Endothelial cell of hepatic sinusoid (primary cell): ENCODE measurements at regions not wholly inside any gene's neighbourhood (a gene's known extent, or its start where the extent isn't known, plus 50 kb on each side); places are given as distances from the start of the nearest gene placed in this dataset.
"Not testable (repeated sequence)": the region's sequence is repeated elsewhere in the genome, so short reads cannot be mapped to it uniquely, and the experiment has no call there.

Source experiments
- in situ Hi-C: cut with HindIII; loops from 2 replicates; pipeline ENCODE4 v1.10.0; 2017; ENCODE audit warnings: low sequenced_read_pairs

DNA sequence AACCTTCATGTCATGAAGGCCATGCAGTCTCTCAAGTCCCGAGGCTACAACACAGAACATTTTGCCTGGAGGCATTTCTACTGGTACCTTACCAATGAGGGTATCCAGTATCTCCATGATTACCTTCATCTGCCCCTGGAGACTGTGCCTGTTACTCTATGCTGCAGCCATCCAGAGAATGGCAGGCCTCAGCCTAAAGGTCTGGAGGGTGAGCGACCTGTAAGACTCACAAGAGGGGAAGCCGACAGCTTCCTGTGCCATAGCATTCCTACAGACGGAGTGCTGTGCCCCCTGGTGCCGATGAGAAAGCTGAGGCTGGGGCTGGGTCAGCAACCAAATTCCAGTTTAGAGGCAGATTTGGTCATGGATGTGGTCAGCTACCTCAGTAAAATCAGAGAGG is 51.3 kb upstream of the CADPS start:
- in situ Hi-C loops = no loop called here

DNA sequence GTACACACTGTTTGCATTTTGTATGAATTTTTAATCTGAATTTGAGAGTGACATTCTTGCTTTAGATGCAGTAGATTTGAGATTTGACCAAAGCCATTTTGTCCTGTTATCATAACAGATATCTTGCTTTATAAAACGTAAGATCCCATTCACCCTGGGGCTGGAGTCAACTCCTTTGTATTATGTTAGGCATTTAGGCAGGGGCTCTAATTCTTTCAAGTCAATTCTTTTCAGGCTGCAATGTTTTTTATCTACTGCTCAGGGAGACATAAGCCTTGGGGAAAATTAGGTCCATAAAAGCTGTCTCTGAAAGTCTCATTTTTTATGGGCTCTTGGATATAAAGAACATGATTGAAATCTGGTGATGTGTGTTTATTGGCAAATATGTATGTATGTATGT is 53.0 kb upstream of the CADPS start:
- in situ Hi-C loops = no loop called here

DNA sequence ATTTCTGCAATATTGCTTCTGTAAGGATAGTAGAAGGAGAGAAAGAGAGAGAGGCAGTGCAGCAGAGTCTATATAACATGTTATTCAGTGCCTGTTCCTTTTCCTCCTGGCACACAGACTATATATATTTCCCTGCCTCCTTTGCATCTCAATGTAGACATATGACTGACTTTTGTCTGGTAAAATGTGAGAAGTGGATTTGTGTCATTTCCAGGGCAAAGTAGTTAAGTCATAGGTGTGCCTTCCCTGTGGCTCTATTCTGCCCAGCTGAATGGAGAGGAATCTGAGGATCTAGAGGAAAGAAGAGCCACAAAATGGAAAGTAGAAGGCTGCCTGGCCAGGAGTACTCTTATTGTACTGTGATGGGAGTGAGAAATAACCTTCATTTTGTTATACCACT is 54.6 kb upstream of the CADPS start:
- in situ Hi-C loops = no loop called here

DNA sequence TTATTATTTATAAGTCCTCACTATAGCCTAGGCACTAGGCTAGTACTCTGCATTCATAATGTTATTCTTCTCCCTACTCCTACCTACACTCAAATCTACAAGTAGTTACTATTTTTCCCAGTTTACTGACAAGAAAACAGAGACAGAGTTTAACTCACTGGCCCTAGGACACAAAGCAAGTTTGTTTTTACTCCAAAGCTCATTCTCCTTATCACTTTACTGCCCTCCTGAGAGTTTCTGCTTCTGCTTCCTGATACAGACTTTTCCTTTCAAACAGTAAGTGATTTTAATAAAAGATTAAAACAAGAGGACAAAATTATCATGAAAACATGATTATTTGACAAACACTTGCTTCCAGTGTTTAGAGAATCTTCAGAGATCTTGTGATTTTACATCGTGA is 60.6 kb upstream of the CADPS start:
- in situ Hi-C loops = no loop called here

DNA sequence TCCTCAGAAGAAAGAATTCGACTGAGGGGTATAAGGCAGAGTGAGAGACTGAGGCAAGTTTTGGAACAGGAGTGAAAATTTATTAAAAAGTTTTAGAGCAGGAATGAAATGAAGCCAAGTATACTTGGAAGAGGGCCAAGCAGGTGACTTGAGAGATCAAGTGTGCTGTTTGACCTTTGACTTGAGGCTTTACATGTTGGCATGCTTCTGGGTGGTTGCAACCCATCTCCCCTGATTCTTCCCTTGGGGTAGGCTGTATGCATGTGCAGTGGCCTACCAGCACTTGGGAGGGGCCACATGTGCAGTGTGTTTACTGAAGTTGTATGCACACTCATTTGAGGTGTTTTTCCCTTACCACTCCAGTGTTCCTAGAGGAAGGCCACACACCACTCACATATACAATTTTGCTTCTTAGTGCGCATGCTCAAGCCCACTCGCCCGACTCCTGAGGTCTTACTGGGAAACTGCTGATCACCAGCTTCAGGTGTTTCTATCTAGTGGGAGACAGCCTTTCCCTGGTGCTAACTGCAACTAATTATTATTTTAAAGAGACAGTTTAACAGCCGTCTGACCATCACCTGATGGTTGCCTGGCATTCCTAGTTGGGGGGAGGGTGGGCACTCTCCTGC is 61.5 kb upstream of the CADPS start:
- in situ Hi-C loops = no loop called here

DNA sequence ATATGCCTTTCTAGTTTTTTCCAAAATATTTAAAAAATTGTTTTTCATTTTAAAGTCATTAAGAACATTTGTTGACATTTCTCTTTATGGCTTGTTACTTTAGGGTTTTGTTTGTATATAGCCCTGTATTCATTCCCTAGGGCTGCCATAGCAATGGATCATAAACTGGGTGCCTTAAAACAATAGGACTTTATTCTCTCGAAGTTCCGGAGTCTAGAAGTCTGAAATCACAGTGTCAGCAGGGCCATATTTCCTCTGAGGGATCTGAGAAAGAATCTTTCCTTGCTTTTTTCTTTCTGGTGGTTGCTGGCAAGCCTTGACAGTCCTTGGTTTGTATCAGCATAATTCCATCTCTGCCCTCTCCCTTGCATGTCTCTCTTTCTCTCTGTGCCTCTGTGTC is 63.4 kb upstream of the CADPS start:
- in situ Hi-C loops = no loop called here

DNA sequence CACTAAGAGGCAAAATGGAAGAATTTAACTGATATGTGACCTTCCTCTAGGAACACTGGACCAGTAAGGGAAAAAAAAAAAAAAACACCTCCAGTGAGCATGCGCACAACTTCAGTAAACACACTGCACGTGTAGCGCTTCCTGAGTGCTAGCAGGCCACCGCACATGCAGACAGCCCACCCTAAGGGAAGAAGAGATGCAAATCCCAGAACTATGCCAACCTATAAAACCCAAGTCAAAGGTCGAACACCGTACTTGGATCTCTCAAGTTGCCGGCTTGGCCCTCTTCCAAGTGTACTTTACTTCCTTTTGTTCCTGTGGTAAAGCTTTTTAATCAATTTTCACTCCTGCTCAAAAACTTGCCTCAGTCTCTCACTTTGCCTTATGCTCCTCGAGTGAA is 64.5 kb upstream of the CADPS start:
- in situ Hi-C loops = no loop called here

DNA sequence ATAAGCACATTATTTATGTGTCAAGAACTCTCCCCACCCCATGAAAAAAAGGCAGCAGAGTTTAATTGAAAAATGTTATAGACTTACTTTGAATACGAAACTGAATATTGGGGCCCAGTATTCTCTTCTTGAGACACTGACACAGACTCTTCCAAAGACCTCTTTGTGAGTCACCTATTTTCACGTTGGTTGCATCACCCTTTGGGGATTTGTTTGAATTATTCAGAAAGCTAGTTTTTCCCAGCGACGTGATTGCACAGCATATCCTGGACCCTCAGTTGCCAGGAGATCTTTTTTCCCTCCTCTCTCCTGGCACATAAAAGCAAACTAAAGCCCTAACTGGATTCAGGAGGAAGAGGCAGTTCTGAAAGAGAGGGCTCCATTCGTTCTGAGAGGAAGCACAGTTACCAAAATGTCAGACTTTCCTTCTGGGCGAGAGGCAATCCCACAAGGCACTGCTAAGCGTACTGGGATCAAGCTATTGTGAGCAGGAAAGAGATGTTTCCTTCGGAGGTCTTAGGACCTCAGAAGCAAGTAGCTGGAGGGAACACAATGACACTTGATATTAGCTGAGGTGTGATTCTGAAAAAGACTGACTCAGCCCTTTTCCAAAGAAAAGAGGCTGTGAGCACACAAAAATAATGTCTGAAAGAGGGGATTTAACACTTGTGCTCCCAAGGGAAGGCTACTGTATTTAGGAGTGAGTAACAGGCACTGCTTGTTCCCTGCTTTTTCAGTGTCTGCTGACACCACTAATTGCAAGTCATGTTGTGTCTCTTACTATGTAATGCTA is 65.8 kb upstream of the CADPS start:
- in situ Hi-C loops = no loop called here

DNA sequence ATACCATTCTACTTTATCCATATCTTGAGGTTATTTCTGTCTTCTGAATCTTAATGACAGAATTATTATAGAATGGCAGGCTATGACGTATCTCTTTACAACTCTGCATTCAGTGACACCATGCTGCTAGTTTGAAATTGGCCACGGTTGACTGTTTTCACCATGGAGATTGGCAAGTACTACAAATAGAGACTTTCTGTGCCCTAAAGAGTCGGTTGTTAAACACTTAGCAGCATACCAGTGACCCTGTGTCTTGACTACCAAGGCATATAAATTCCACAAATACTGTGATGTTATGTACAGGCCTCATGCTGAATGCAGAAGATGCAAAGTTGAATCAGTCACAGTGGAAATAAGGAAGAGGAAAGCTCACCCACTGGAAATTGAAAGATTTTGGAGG is 67.0 kb upstream of the CADPS start:
- in situ Hi-C loops = no loop called here

DNA sequence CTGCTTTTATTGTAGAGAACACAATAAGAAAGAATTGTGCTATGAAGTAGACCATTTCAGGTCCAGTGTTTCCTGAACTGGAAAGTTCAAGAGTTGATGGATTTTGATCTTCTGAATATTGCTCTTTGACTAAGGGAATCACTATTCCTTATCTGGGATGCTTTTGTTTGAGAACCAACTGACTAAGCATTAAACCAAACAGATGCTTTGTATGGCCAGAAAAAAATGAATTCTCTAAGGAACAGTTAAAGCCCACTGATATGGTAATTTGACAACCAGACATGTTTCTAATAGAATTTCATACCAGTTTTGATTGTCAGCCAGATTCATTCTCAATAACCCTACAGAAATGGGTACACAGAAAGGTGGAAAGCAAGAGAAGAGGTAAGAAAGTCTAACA is 67.5 kb upstream of the CADPS start:
- in situ Hi-C loops = no loop called here

DNA sequence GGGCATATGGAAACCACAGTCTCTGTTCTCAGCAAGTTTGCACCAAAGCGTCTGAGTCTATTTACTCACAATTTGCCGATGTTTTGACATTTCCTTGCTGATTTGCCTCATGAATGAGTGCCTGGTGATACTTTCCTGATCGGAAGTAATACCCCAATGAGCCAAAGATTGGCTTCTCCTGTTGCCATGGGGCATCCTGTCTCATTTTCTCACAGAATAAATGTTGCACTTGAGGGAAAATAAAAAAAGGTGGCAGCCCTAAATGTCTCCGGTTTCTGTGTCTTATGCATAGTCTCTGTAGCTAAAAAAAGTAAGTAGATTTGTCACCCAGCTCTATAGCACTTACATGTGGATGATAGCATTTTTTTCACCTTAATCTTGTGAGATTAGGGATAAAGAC is 73.7 kb upstream of the CADPS start:
- in situ Hi-C loops = no loop called here

DNA sequence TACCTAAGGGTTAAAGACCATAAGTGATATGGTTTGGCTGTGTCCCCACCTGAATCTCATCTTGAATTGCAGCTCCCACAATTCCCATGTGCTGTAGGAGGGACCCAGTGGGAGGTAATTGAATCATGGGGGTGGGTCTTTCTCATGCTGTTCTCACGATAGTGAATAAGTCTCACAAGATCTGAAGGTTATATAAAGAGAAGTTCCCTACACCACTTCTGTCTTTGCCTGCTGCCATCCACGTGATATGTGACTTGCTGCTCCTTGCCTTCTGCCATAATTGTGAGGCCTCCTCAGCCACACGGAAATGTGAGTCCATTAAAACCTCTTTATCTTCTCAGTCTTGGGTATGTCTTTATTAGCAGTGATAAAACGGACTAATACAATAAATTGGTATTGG is 75.0 kb upstream of the CADPS start:
- in situ Hi-C loops = no loop called here

DNA sequence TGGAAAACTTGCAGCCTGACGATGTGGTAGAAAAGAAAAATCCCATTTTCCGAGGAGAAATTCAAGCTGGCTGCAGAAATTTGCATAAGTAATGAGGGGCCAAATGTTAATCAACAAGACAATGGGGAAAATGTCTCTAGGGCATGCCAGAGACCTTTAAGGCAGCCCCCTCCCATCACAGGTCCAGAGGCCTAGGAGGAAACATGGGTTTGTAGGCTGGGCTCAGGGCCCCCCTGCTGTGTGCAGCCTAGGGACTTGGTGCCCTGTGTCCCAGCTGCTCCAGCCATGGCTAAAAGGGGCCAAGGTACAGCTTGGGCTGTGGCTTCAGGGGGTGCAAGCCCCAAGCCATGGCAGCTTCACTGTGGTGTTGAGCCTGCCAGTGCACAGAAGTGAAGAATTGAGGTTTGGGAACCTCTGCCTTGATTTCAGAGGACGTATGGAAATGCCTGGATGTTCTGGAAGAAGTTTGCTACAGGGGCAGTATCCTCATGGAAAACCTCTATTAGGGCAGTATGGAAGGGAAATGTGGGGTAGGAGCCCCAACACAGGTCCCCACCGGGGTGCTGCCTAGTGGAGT is 75.9 kb upstream of the CADPS start:
- in situ Hi-C loops = no loop called here

DNA sequence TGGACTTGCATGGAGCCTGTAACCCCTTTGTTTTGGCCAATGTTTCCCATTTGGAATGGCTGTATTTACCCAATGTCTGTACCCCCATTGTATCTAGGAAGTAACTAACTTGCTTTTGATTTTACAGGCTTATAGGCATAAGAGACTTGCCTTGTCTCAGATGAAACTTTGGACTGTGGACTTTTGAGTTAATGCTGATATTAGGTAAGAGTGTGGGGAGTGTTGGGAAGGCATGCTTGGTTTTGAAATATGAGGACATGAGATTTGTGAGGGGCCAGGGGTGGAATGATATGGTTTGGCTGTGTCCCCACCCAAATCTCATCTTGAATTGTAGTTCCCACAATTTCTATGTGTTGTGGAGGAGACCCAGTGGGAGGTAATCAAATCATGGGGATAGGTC is 76.7 kb upstream of the CADPS start:
- in situ Hi-C loops = not testable (repeated sequence)

DNA sequence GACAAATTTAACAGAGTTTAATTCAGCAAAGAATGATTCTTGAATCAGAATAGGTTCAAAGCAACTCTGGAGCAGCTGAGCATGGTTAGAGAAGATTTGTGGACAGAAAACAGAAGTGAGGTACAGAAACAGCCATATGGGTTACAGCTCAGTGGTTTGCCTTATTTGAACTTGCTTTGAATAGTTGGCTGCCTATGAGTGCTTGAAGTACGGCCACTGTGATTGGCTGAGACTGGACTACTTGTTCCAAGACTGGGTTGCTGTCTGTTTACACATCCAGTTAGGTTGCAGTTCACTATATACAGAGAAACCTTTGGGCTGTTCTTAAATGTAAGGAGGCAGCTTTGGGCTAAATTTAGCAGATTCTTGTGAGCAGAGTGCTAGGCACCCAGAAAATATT is 79.4 kb upstream of the CADPS start:
- in situ Hi-C loops = no loop called here

DNA sequence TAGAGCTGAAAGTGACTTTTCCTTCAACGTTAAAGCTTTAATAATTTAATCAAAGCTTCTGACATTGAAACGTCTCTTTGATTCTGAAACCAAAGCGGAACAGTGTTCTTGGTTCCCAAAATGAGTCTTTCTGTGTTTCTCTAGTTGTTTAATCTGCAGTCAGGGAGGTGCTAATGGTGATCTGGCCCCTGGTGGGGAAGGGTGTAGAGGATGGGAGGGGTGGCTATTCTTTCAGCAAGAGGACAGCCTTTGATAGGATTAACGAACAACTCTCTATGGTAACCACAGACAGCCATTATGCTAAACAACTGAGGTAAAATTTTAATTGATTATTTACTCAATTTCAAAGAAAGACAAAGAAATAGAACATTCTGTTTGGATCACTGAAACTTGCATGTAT is 79.9 kb upstream of the CADPS start:
- in situ Hi-C loops = no loop called here

DNA sequence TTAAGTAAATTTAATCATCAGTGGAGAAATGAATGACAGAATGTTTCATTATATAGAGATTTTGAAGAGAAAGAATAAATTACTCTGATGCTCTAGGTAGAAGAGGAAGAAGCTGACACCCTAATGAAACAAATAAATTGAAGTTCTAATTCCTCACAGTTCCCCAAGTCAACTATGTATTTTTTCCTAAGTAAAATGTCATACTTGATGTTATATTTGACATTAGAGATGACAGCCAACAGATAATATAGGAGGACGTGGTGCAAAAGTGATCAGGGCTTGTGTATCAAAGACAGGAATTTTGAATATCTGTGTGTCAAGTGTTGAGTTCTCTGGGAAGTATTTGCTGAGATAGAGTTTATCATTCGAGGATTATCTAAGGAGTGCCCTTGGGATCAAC is 81.2 kb upstream of the CADPS start:
- in situ Hi-C loops = no loop called here

DNA sequence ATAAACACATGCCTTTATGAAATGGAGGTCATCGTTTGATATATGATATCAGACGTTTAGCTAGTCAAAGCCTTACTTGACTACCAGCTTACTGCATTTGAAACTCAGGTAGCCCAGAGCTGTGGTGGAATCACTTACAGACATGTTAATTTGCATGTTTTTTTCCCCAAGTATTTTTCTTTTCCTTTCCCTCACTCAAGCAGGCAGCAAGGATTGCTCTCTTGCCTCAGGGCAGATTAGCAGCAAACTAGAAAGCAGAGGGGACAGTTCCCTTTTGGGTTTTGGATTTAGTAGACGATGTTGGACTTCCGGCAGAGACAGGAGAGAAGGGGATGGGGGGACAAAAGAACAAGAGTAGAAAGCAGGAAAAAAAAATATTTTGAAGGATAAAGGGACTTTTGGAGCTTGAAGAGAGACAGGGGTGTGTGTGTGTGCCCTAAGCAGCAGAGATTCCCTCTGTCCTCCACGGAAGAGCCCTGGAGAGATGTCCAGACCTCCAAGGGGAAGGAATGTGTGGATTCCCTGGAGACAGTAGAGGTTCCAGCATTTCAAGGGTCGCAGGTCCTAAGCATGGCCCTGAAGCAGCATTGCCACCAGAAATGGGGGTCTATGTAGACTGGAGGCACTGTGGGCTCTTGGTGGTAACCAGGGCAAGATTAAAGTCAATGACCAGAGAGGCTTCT is 86.8 kb upstream of the CADPS start:
- in situ Hi-C loops = no loop called here

DNA sequence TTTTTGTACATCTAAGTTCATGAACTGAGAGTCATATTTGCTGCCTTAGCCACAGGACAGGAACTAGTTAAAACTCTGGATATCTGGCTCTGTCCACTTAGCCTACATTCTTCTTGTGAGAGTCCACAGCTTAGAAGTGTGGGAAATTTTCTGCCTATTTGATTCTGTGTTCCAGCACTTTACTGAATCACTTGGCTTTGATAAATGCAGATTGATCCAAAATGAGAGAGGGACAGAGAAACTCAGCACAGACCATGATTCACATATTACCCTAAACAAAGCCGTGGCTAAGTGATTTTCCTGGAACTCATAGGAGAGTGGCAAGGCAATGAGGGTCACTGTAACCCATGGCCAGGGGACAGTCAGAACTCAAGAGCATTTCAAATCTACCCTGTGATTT is 87.5 kb upstream of the CADPS start:
- in situ Hi-C loops = no loop called here

DNA sequence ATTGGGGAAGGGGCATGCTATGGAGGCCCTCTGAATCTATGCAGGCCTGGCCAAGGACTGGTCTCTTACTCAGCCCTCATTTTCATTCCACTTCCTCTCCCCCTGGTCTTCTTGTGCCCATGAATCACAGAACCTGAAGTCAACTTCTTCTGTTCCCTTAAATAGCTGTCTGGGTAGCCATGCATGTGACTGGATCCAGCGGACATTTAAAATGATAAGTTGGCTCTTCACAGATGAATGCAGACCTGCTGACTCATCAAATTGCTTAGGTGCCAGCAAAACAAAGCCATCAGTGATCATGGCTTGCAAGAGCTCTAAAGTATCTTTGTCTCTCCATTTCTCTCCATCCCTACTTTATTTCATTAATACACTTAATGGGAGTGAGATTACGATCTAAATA is 90.1 kb upstream of the CADPS start:
- in situ Hi-C loops = no loop called here

DNA sequence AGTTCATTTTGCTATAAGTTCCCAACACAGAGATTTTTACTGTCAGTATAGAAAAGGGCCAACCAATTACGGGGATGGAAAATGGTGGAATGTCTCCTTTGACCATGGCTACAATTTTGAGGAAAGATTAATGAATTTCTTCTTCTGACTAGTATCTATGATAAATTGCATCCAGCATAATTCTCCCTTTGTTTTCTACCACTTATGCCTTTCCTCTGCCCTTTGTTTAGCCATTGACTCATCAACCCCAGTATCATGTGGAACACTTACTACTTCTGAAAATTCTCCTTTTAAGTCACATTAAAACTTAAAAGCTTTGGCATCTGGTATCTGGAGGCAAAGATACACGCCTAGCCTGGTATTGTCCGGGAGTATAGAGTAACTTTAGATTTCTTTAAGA is 92.9 kb upstream of the CADPS start:
- in situ Hi-C loops = no loop called here

DNA sequence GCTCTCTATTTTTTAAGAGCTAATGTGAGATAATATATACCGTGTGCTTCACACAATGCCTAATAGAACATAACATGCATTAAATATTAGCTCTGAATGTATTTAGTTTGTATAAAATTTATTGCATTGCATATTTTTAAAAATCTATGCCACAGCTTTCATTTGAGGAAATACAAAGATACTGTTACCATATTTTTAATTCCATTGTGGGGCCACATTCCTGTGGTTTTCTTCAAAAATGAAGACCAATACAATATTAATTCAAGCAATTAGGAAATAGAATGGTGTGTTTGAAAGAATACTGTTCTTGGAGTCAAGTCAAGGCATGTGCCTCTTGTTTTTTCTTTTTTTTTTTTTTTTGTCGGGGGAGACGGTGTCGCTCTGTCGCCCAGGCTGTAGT is 95.4 kb upstream of the CADPS start:
- in situ Hi-C loops = no loop called here
